Activated CD8-positive, alpha-beta T cell treated with anti-CD3 and anti-CD28 coated beads, Interleukin-2, amount 10 ng/mL, durations not matched to agents 7 days and 5 days (primary cell): ENCODE measurements at regions not wholly inside any gene's neighbourhood (a gene's known extent, or its start where the extent isn't known, plus 50 kb on each side); places are given as distances from the start of the nearest gene placed in this dataset.

Experiments
- ATAC-seq: fragments of 150-1000 bp; cut with Tn5 transposase; one replicate; pipeline ENCODE4 v1.10.0; 2021; ENCODE audit warnings: moderate library complexity
- CTCF ChIA-PET: fragments of 350-600 bp; sonication (Branson Sonifier 250); formaldehyde crosslinking; loops from one replicate; lab custom pipeline; 2021; ENCODE audit warnings: antibody characterized with exemption; lab: Charles Lee
- POLR2A ChIA-PET: fragments of 350-600 bp; sonication (Branson Sonifier 250); formaldehyde crosslinking; loops from one replicate; lab custom pipeline; 2021; ENCODE audit warnings: antibody characterized with exemption; lab: Charles Lee
- DNase-seq: peaks from one replicate; pipeline ENCODE4 v3.0.0-alpha.2; 2020
- H3K27ac Mint-ChIP-seq: one replicate; pipeline ENCODE4 v1.8.0; 2021; ENCODE audit warnings: mild to moderate bottlenecking, mixed read lengths
- H3K27me3 Mint-ChIP-seq: one replicate; pipeline ENCODE4 v1.8.0; 2021; ENCODE audit warnings: low read depth, mixed read lengths
- H3K36me3 Mint-ChIP-seq: one replicate; pipeline ENCODE4 v1.8.0; 2021; ENCODE audit warnings: low read depth, mixed read lengths
- H3K4me1 Mint-ChIP-seq: one replicate; pipeline ENCODE4 v1.8.0; 2021; ENCODE audit warnings: low read depth, mixed read lengths
- H3K4me3 Mint-ChIP-seq: one replicate; pipeline ENCODE4 v1.8.0; 2021; ENCODE audit warnings: mild to moderate bottlenecking, mixed read lengths
- H3K9me3 Mint-ChIP-seq: one replicate; pipeline ENCODE4 v1.8.0; 2022; ENCODE audit warnings: mixed read lengths; ENCODE audit not compliant: insufficient read depth

DNA sequence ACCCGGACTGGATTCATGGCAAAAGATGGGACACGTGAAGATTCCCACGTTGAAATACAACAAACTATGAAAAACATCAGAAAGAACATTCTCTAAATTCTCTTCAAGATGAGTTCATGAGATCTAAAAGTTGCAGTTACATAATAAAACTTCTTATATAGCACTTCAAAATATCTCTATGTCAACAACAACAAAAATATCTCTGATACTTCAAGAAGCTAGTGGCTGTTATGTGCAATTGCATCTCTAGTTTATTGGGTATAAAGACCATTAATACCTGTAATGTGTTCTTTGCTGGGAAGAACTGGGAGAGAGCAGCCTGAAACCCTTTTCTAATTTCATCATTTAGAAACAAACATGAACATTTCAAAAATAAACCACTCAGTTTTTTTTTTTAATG lies 69.2 kb upstream of the RGS6 start:
- no peak for ATAC-seq
- H3K27me3 Mint-ChIP-seq, result peaks cover 27% of the 10 kb centered on the region
- no peak overlapping the region for H3K27ac Mint-ChIP-seq

DNA sequence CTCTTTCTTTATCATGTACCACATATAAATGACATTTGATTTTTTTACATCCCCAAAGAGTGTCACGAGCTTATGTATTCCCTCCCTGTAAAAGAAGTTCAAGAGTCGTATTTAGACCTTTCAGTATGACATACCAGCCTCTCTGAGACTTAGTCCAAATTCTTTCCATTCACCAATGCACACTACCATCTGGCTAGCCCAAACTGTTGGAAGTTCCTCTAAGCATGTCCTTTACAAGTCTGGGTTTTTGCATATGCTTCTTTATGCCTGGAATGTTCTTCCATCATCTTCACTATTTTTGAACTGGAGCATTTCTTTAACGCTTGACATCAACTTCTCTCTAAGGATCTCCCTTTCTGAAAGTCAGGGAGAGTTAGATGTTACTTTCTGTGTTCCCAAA lies 68.5 kb upstream of the RGS6 start:
- POLR2A ChIA-PET, result no interaction called here
- H3K9me3 Mint-ChIP-seq, result no peaks in the 10 kb centered on the region
- H3K4me1 Mint-ChIP-seq, result no peaks in the 10 kb centered on the region
- H3K27ac Mint-ChIP-seq, result no peak overlapping the region
- ATAC-seq, result no peak
- H3K27me3 Mint-ChIP-seq, result peaks cover 21% of the 10 kb centered on the region
- H3K36me3 Mint-ChIP-seq, result no peaks in the 10 kb centered on the region
- no peak for DNase-seq
- CTCF ChIA-PET, result interaction anchor here (2.1 kb wide), 1 partner anchor 8 kb away, joined by 5 read pairs; no protein-coding TSS in a partner anchor
- no peak overlapping the region for H3K4me3 Mint-ChIP-seq

More for the DNA sequence above, 69.2 kb upstream of the RGS6 start:
- no peak for DNase-seq
- ChIA-PET CTCF (interaction anchor here (2.1 kb wide), 1 partner anchor 8 kb away, joined by 5 read pairs; no protein-coding TSS in a partner anchor), POLR2A (no interaction called here)
- Mint-ChIP-seq H3K4me3 (no peak overlapping the region), H3K36me3 (no peaks in the 10 kb centered on the region), H3K4me1 (no peaks in the 10 kb centered on the region), H3K9me3 (no peaks in the 10 kb centered on the region)
